Keratinocyte (primary cell): ENCODE measurements at regions not wholly inside any gene's neighbourhood (a gene's known extent, or its start where the extent isn't known, plus 50 kb on each side); places are given as distances from the start of the nearest gene placed in this dataset.

Experiments used
- DNase-seq: peaks from one replicate; pipeline ENCODE4 v3.0.0-alpha.2; 2011; ENCODE audit warnings: low read depth, missing footprints, low spot score
- FAIRE-seq: peaks from 2 replicates; lab custom pipeline; 2011; peaks lifted over from hg19 to GRCh38; lab: Jason Lieb, UNC
- H2AFZ ChIP-seq: 2 replicates; pipeline ENCODE4 v1.6.0; 2012; ENCODE audit warnings: low read length, control low read depth, inconsistent platforms; ENCODE audit not compliant: control insufficient read depth
- H3K27ac ChIP-seq: 2 replicates; pipeline ENCODE4 v1.5.1; 2011; ENCODE audit warnings: low read length; ENCODE audit not compliant: control insufficient read depth, insufficient read depth
- H3K27me3 ChIP-seq: 3 replicates; pipeline ENCODE4 v1.6.0; 2011; ENCODE audit warnings: low read length; ENCODE audit not compliant: control insufficient read depth, insufficient read depth; ENCODE audit errors: extremely low read depth
- H3K36me3 ChIP-seq, 2 experiments: 2 replicates in 1 of 2; 3 replicates in 1 of 2; pipeline ENCODE4 v1.5.1; 2011; ENCODE audit warnings: low read length in 2 of 2, mild to moderate bottlenecking in 1 of 2; ENCODE audit not compliant: control insufficient read depth in 2 of 2, insufficient read depth in 2 of 2; ENCODE audit errors: extremely low read depth in 1 of 2
- H3K4me1 ChIP-seq: 3 replicates; pipeline ENCODE4 v1.5.1; 2011; ENCODE audit warnings: low read length; ENCODE audit not compliant: control insufficient read depth, insufficient read depth; ENCODE audit errors: extremely low read depth
- H3K4me2 ChIP-seq: 3 replicates; pipeline ENCODE4 v1.6.0; 2011; ENCODE audit warnings: low read depth, low read length; ENCODE audit not compliant: control insufficient read depth, insufficient read depth; ENCODE audit errors: extremely low read depth
- H3K4me3 ChIP-seq, 3 experiments: fragments of 200-600 bp in 1 of 3; sonication (generic) in 1 of 3; 2 replicates in 2 of 3; 3 replicates in 1 of 3; pipeline ENCODE4 v1.5.1; 2011 to 2016; ENCODE audit warnings: low read length in 3 of 3, mild to moderate bottlenecking in 3 of 3, control low read depth in 2 of 3, inconsistent platforms in 1 of 3, low read depth in 1 of 3, mixed read lengths in 1 of 3, mixed run types in 1 of 3, moderate library complexity in 1 of 3; ENCODE audit not compliant: control insufficient read depth in 2 of 3, insufficient read depth in 2 of 3; ENCODE audit errors: extremely low read depth in 1 of 3
- H3K79me2 ChIP-seq: 2 replicates; pipeline ENCODE4 v1.6.0; 2012; ENCODE audit warnings: low read length; ENCODE audit not compliant: control insufficient read depth, insufficient read depth
- H3K9ac ChIP-seq: 3 replicates; pipeline ENCODE4 v1.6.0; 2011; ENCODE audit warnings: low read length; ENCODE audit not compliant: control insufficient read depth, insufficient read depth; ENCODE audit errors: extremely low read depth
- H3K9me1 ChIP-seq: 3 replicates; pipeline ENCODE4 v1.6.0; 2011; ENCODE audit warnings: low read length; ENCODE audit not compliant: control insufficient read depth, insufficient read depth; ENCODE audit errors: extremely low read depth
- H3K9me3 ChIP-seq: 2 replicates; pipeline ENCODE4 v1.5.1; 2012; ENCODE audit warnings: low read depth, low read length; ENCODE audit not compliant: control insufficient read depth
- H4K20me1 ChIP-seq: 3 replicates; pipeline ENCODE4 v1.6.0; 2011; ENCODE audit warnings: low read length; ENCODE audit not compliant: control insufficient read depth, insufficient read depth; ENCODE audit errors: extremely low read depth
- CTCF ChIP-seq, 3 experiments: IDR thresholded peaks in 1 of 3; conservative IDR thresholded peaks in 1 of 3; optimal IDR thresholded peaks in 1 of 3; 2 replicates in 2 of 3; 3 replicates in 1 of 3; pipeline versions ENCODE3 to v1.5.1; 2011; ENCODE audit warnings: low read length in 3 of 3, mild to moderate bottlenecking in 3 of 3, moderate library complexity in 2 of 3, control low read depth in 1 of 3, inconsistent platforms in 1 of 3; ENCODE audit not compliant: insufficient read depth in 2 of 3; ENCODE audit errors: extremely low read depth in 1 of 3
- EZH2 ChIP-seq: IDR thresholded peaks from one replicate; pipeline ENCODE4 v1.6.1; 2012; ENCODE audit warnings: inconsistent platforms, mild to moderate bottlenecking, low read length, moderate library complexity
- dilution Hi-C: fragments of 300-500 bp; cut with MboI; formaldehyde crosslinking; loops from one replicate; pipeline ENCODE4 v1.7.0; 2020; ENCODE audit warnings: low sequenced_read_pairs; ENCODE audit not compliant: extremely low pct_ligation_motif_present

GRCh38 chr6:53986721-53987521, 124.3 kb upstream of the MLIP start:
- H4K20me1 ChIP-seq: no peaks in the 10 kb centered on the region
- no peaks in the 10 kb centered on the region for H3K9me1 ChIP-seq
- peak overlapping the region; percentile 29 for H2AFZ ChIP-seq
- H3K27me3 ChIP-seq: no peaks in the 10 kb centered on the region
- H3K79me2 ChIP-seq: no peaks in the 10 kb centered on the region
- H3K4me2 ChIP-seq: peak overlapping the region; percentile 33
- no peak overlapping the region for H3K27ac ChIP-seq
- peak; percentile 77 for FAIRE-seq
- H3K9ac ChIP-seq: no peak overlapping the region
- no peak overlapping the region for H3K4me3 ChIP-seq
- H3K36me3 ChIP-seq: no peaks in the 10 kb centered on the region
- H3K4me1 ChIP-seq: peaks cover 45% of the 10 kb centered on the region
- DNase-seq: no peak
- TF ChIP-seq CTCF (optimal IDR thresholded peaks at IDR 0.05 in 1 of 3, IDR thresholded peaks at IDR 0.05 in 1 of 3, conservative IDR thresholded peaks at IDR 0.05 in 1 of 3; ENCODE audit: extremely low read depth in 1 of 3, insufficient read depth in 2 of 3, low read length in 3 of 3) (no peak), EZH2 (no peak)
- dilution Hi-C loops: no loop called here
- no peaks in the 10 kb centered on the region for H3K9me3 ChIP-seq

DNA sequence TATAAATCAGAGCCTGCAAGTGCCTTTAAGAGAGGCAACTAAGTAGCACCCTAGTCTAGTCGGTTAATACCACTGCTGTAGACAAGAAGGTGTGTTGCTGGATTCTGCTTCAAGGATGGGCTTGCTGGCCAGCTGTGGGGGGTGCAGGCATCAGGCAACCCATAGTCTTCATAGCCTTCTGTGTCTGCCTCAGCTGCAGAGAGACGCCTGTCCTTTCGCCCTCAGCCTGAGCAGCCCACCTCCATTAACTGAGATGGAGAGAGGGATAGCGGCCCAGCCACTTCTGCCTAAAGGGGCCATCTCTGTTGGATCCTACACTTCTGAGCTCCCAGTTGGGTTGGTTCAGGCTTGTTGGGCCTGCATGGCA, 123.7 kb upstream of the MLIP start:
- Histone ChIP-seq H3K9me1 (no peaks in the 10 kb centered on the region), H3K27me3 (no peaks in the 10 kb centered on the region), H3K9ac (no peak overlapping the region), H3K4me3 (no peak overlapping the region), H3K4me2 (no peak overlapping the region), H3K36me3 (no peaks in the 10 kb centered on the region), H2AFZ (no peak overlapping the region), H3K27ac (no peak overlapping the region), H3K9me3 (no peaks in the 10 kb centered on the region), H3K79me2 (no peaks in the 10 kb centered on the region), H4K20me1 (no peaks in the 10 kb centered on the region), H3K4me1 (peaks cover 39% of the 10 kb centered on the region)
- dilution Hi-C loops: no loop called here
- FAIRE-seq (peak; percentile 23), DNase-seq (no peak)
- TF ChIP-seq CTCF (optimal IDR thresholded peaks at IDR 0.05 in 1 of 3, IDR thresholded peaks at IDR 0.05 in 1 of 3, conservative IDR thresholded peaks at IDR 0.05 in 1 of 3; ENCODE audit: extremely low read depth in 1 of 3, insufficient read depth in 2 of 3, low read length in 3 of 3): no peak
- no peak for TF ChIP-seq EZH2
